GM21367 (cell line): ENCODE measurements at regions not wholly inside any gene's neighbourhood (a gene's known extent, or its start where the extent isn't known, plus 50 kb on each side); places are given as distances from the start of the nearest gene placed in this dataset.

Experiments used
- ATAC-seq: cut with Tn5 transposase; IDR thresholded peaks from one replicate; pipeline ENCODE4 v1.9.1; 2021; ENCODE audit not compliant: unreplicated experiment

DNA sequence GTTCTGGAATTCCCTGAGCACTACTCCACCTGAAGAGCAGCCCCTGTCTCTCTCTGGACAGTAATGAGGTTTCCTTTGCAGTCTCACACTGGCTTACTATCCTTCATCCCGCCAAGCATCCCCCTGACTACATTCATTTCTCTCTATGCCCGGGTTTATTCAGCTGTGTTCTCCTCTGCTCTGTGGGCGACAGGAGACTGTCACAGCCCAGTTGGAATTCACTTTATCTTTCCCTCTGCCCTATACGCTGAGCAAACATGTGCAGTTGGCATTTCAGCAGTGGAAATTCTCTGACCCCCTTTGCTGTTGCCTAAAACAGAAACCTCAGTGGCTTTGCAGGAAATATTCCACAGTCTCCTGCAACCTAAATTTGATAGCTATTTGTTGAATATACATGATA is 83.5 kb upstream of the MAX start:
- ATAC-seq, result no peak

DNA sequence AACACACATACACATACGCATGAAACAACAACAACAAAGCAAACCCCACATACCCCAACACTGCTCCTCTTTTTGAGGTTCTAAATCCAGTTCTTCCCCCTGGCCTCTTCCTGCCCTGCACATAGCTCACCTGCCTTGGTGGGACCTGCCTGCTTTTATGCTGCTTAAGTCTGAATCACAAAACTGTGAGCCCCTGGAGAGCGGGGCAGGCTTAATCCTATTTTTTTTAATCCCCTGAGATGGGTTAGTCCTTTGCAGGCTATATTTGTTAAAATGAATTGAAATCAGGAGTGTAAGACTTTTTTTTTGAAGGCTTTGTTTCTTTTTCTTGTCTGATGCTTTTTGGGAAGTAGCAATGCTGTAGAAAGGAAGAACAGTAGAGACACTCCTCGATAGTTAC is 84.6 kb upstream of the MAX start:
- ATAC-seq, result no peak

DNA sequence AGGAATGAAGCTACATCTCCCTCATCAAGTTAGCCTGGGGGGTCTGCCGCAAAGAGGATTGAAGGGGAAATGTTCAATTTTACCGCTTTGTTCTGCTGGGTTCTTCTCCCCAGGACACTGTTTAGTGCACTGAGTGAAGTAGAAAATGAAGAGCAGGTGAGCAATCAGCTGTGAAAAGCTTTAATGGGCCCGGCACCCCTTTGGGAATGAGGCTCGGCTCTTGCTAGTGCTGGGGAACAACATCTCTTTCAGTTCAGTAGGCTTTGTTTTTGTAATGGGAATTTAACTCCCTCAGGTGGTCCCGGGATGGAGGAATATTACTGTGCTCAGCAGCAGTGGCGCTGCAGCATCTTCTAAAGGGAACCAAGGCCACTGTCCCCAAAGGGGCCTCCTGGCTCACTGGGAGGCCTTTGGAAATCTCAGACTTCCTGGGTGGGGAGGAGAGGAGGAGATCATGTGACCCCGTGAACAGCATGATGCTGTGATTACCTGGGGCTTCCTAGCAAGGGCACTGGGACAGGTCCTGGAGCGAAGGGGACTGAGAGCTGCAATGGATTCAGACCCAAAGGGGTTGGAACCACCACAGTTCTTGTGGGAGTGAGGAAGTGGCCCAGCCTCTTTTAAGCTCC is 85.2 kb upstream of the MAX start:
- no peak for ATAC-seq

DNA sequence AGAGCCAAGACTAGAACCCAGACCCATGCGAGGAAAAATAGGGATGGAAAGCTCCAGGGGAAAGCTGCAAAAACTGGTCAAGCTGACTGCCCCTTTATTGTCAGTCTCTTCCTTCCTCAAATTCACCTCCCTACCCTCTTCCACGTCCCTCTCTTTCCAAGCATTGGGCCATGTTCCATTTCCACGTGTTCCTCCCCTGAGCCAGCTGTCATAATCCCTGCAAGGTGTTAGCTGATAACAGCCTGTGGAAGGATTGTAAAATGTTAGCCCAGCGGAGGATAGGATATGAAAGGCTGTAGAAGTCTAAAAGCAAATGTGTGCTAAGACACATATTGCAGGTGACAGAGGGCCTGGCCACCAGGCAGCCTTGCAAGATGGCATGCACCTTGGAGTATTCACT is 88.0 kb upstream of the MAX start:
- no peak for ATAC-seq

DNA sequence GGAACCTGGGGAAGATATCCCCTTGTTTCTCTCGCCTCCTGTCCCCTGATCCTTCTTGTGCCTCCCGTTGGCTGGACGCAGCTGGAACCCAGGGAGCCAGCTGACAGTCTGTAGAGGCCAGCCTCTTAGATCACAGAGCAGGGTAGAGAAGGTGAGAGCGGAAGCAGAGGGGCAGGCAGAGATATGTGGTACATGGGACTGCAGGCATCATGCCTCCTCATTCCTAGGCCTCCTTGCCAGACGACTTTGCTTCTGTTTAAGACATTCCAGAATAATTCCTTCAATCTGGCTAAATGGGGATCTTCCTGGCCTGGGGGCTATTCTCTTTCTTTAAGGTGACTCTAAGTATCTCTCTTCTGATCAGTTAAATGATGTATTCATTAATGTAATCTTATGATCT is 89.4 kb upstream of the MAX start:
- ATAC-seq, result no peak

DNA sequence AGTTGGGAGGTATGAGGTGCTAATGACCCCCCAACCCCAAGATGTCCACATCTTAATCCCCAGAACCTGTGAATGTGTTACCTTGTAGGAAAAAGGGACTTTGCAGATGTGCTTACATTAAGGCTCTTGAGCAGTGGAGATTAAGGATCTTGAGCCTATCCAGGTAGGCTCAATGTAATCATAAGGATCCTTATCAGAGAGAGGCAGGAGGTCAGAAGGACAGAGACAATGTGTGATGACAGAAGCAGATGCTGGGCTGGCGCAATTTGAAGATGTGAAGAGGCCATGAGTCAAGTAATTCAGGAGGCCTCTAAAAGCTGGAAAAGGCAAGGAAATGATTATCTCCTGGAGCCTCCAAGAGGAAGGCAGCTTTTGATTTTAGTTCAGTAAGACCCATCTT is 90.4 kb upstream of the MAX start:
- no peak for ATAC-seq

DNA sequence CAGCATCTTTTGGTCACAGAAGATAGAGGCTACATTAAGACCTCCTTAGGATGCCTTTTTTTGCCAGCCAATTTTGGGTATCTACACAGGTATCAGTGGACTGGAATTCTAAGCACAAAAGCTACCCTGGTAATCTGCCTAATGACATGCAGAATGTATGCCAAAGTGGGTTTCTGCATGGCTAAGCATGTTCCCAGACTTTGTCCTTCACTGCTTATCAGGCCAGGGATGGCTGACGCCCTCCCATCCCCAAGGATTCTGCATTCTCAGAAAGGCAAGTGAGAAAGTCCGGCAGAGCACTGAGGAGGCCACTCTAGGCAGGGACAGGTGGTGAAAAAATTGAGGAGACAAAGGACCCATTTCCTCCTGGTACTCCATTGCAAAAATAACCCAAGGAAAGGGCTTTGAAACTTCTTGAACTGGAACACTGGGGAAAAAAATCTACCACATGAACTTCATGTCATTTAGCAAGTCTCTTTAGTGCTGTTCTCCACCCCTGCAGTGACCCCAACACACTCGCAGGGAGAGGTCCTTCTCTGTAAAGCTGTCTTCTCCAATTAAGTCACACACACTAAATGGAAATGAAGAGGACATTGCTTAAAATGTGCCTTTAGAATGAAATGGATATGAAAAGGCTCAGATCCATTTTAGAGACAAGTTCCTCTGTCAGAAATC is 91.7 kb upstream of the MAX start:
- ATAC-seq, result no peak

DNA sequence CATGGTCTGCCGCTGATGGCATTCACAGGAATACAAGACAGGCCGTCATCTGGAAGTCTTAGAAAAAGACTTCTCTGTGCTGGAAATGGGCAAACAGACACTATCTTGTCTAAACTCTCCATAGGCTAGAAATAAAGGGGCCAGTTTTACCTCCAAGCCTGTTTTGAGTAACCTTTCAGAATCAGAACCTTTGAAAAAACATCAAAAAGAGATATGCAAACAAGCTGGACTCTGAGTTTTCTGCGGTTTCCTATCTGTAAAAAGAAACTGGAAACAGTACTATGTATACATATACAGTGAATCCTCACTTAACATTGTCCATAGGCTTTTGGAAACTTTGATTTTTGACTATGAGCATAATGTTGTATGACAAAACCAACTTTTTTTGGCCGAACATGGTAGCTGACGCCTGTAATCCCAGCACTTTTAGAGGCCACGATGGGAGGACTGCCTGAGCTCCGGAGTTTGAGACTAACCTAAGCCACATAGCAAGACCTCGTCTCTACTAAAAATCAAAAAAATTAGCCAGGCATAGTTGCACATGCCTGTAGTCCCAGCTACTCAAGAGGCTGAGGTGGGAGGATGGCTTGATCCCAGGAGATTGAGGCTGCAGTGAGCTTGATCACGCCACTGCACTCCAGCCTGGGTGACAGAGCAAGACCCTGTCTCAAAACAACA is 92.9 kb upstream of the MAX start:
- peak; percentile 73 for ATAC-seq

DNA sequence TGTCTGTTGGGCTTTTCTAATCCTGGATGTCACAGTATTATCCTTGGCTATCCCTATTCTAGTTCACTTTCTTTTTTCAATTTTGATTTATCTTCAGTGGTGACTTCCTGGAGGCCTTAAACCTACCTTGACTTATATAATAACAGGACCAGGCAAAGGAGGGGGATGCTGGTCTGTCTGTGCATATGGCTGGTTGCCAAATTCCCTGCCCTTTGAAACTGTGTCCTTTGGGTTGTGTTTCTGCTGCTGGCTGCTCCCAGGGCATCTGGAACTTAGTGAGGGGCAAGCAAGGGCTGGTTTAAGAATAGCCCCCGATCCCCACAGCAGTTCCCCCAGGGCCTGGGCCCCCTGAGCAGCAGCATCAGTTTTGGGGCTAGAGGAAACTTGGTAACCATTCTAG is 96.0 kb upstream of the MAX start:
- no peak for ATAC-seq

DNA sequence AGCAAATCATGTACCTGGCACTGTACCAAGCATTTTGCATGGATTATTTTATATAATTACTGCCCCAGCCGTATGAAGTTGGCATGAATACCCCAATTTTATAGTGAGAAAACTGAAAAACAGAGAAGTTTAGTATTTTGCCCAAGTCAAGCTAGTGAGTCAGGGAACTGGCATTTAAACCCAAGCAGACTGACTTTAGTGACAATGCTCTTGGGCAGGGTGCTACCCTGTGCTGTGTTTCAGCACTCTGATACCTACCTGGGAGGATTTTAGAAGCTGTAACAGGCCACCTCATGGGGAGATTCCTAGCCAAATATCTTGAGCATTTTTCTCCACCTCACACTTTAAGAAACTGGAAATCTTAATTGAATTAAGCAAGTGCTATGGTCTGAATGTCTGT is 98.1 kb upstream of the MAX start:
- ATAC-seq, result no peak

DNA sequence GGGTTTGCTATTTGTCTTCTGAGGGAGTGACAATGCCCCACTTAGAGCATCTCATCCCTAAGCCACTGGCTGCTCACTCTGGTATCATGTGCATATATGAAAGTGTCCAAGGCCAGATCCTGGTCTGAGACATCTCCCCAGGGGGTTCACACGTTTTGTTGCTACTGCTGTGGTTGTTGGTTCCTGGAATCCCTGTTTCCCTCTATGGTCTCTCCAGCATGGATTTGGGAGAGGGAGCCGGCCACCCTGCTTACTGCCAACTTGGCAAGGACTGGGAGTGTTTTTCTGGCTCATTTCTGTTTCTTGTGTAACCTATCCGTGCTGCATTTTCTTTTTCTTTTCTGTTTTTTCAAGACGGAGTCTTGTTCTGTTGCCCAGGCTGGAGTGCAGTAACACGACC is 101.3 kb upstream of the MAX start:
- no peak for ATAC-seq

DNA sequence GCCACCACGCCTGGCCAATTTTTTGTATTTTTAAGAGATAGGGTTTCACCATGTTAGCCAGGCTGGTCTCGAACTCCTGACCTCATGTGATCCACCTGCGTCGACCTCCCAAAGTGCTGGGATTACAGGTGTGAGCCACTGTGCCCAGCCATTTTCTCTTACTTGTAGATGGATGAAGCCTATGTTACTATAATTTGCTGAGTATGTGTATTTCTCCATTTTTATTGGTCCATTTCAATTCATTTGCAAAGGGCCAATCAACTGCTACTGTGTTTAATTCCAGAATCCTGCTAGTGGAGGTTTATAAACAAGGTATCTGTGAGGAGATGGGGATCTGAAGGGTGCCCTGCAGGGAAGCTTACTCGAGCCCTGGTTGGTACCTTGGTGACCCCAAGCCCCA is 101.7 kb upstream of the MAX start:
- no peak for ATAC-seq

DNA sequence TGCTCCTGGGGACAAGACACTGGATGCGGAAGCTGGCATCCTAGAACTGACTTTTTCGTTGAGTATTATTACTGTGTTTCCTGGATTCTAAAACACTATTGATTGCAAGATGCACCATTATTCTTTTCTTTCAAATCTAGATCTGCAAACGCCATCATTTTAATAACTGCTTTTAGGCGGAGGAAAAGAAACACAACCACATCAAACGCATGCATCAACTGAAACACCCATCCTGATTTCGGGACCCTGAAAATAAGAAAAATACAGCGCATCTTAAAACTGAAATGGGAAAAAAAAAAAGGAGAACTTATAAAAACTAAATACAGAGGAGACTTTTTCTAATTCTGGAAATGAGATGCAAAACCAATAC is 103.7 kb upstream of the MAX start:
- no peak for ATAC-seq

DNA sequence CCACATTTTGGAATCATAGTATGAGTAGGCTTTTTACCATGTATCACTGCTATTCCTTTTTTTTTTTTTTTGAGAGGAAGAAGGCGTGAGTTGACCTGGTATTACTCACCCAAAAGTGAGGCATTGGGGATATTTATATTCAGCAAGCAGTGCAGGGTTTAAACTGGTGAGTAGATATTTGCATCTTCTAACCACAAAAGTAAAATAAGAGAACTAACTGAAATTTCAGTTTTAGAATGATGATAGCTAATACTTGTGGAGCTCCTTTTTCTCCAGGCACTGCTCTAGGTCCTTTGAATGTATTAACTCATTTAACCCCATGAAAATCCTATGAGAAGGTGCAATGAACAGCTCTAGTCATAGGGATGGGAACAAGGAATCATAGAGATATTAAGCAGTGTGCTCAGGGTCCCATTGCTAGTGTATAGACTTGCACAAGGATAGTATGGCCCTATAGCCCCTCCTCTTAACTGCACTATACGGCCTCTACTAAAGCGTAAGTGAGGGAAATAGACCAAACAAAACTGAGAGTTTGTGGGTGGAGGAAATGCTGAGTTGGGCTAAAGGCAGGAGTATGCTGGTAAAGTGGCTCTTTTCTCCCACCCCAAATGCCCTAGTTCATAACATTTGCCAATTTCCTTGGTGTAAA is 104.3 kb upstream of the MAX start:
- peak; percentile 59 for ATAC-seq

DNA sequence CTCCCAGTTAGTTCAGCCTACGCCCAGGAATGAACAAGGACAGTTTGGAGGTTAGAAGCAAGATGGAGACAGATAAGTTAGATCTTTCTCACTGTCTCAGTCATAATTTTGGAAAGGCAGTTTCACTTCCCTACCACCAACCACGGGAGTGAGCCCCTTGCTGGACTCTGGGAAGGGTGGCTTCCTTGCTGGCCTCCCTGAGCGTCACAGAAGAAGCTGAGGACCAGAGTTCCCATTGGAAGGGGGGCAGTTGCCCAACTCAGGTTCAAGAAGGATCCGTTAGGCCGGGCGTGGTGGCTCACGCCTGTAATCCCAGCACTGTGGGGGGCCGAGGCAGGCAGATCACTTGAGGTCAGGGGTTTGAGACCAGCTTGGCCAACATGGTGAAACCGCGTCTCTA is 106.2 kb upstream of the MAX start:
- no peak for ATAC-seq

DNA sequence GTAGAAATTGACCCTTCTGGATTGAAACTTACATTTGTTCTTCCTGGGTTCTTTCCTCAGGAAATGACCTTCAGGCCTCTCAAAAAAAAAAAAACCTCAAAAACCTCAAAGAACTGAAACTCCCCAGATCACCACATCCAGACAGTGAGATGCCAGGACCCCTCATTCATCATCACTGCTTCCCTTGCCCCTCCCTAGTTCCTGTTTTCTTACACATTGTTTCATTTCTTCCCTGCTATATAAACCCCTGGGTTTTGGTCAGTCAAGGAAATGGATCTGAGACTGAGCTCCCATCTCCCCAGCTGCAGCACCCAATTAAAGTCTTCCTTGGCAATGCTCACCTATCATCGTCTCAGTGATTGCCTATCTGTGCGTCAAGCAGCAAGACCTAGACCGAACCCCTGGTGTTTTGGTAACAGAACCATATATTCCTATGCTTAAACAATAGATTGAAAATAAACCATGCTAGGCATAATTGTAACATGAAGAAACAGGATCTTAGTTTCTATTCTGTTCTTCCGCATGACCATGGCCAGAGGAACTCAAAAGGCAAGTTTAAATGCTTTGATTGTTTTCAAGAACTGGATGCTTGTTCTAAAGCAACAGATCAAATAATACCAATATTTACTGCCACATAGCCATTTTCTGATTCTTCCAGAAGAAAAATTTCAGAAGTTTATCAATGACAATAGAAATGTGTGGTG is 108.0 kb upstream of the MAX start:
- ATAC-seq, result no peak

DNA sequence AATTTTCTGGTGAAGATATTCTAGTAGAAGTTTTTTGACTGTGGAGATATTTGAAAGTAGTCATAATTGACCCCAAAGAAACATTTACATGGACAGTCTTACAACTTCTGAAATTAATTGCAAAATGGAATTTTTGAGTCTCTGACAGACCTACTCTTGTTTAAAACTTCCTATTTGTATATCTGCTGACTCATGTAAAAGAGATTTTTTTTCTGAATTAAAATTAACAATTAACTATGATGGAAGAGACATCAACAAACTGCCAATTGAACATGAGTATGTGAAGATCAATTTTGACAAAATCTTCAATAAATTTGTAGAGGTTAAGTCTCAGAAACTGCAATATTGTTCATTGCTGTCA is 108.5 kb upstream of the MAX start:
- no peak for ATAC-seq

DNA sequence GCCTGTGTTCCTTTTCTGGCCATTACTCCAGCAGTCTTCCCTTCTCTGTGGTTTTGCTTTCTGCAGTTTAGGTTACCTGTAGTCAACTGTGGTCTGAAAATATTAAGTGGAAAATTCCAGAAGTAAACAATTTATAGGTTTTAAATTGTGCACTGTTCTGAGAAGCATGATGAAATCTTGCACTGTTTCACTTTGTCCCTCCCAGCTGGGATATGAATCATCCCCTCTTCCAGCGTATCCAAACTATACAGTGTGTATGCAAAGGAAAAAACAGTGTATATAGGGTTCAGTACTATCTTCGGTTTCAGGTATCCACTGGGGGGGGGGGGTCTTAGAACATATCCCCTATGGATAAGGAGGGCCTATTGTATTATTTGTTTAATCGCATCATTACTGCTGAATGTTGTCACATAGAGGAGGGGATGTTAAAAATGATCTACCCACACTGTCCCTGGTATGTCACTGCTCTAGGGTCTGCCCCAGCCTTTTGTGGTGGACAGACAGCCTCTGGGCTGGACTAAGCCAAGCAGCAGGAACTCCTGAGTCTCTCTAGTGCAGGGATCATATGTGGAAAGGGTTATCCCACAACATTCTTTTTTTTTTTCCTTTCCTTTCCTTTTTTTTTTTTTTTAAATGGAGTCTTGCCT is 109.1 kb upstream of the MAX start:
- ATAC-seq, result no peak

DNA sequence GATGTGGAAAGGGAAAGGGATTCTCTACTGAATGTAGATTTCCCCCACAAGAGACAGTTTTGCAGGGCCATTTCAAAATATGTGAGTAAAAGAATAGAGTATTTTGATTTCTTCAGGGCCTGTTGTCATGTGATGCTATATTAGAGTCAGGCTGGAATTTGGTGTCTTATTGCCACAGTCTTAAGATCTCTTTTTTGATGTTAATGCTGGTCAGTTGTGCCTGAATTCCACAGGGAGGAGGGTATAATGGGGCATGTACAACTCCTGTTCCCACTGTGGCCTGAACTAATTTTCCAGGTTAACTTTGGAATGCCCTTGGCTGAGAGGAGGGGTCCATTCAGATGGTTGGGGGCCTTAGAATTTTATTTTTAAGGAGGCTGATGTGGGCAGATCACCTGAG is 111.0 kb upstream of the MAX start:
- no peak for ATAC-seq

DNA sequence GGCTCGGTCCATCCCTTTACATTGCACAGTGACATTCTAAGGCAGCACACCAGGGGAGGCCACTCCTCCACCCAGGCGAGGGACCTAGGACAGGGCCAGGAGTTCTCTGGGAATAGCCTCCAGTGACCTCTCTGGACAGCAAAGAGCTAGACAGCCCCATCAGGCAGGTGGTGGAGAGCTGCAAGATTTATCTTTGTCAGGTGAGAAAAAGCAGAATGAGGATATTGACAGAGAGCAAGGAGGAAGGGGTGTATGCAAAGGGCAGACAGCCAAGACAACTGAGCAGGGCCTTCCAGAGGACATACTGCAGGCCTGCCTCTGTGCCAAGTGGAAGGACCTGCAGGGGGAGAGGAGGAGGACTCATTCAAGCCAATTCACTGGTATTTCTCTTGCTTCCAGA is 112.4 kb upstream of the MAX start:
- ATAC-seq, result no peak

DNA sequence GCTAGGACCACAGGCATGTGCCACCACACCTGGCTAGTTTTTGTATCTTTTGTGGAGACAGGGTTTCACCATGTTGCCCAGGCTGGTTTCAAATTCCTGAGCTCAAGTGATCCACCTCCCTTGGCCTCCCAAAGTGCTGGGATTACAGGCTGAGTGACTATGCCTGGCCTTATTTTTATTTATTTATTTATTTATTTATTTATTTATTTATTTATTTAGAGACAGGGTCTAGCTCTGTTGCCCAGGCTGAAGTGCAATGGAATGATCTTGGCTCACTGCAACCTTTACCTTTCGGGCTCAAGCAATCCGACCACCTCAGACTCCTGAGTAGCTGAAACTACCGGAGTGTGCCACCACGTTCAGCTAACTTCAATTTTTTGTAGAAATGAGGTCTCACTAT is 117.0 kb upstream of the MAX start:
- no peak for ATAC-seq
